IMR-90 (cell line): ENCODE measurements at regions not wholly inside any gene's neighbourhood (a gene's known extent, or its start where the extent isn't known, plus 50 kb on each side); places are given as distances from the start of the nearest gene placed in this dataset.

Source experiments
- ATAC-seq: fragments of 200-7000 bp; cut with Tn5 transposase; 2 replicates; pipeline ENCODE4 v1.9.1; 2020; ENCODE audit warnings: low read depth, mild to moderate bottlenecking, moderate library complexity
- BruUV-seq: library from RNA; stranded (reverse); fragments of 400-500 nt; replicated peaks from 2 replicates; lab custom pipeline; 2021; lab: Mats Ljungman, UMichigan
- CTCF ChIA-PET: fragments of 300-600 bp; formaldehyde crosslinking; extraction: SDS; loops from one replicate; lab custom pipeline; 2021; ENCODE audit warnings: antibody characterized with exemption; lab: Yijun Ruan, JAX
- POLR2A ChIA-PET: fragments of 300-600 bp; sonication (Branson Sonifier 250); formaldehyde crosslinking; loops from one replicate; lab custom pipeline; 2022; ENCODE audit warnings: antibody characterized with exemption; ENCODE audit not compliant: unreplicated experiment; lab: Charles Lee
- DNase-seq: peaks from one replicate; pipeline ENCODE4 v3.0.0; 2013
- H2AFZ ChIP-seq: replicated peaks from 2 replicates; pipeline ENCODE3; 2013; ENCODE audit warnings: low read length, mild to moderate bottlenecking; ENCODE audit not compliant: poor library complexity
- H2AK5ac ChIP-seq: 2 replicates; pipeline ENCODE4 v1.6.1; 2013; ENCODE audit warnings: low read depth, low read length, inconsistent platforms
- H2AK9ac ChIP-seq: replicated peaks from 2 replicates; pipeline ENCODE3; 2013; ENCODE audit warnings: mild to moderate bottlenecking, low read depth, low read length, moderate library complexity; ENCODE audit not compliant: poor library complexity
- H2BK120ac ChIP-seq: 2 replicates; pipeline ENCODE4 v1.6.1; 2013; ENCODE audit warnings: low read depth, low read length, inconsistent platforms
- H2BK15ac ChIP-seq: 3 replicates; pipeline ENCODE4 v1.6.1; 2013; ENCODE audit warnings: low read depth, low read length, inconsistent platforms
- H2BK20ac ChIP-seq: 2 replicates; pipeline ENCODE4 v1.6.1; 2013; ENCODE audit warnings: low read depth, mild to moderate bottlenecking, inconsistent platforms, low read length, moderate library complexity
- H2BK5ac ChIP-seq: 2 replicates; pipeline ENCODE4 v1.6.1; 2013; ENCODE audit warnings: mild to moderate bottlenecking, low read depth, low read length, inconsistent platforms; ENCODE audit not compliant: poor library complexity, severe bottlenecking
- H3K14ac ChIP-seq: replicated peaks from 2 replicates; pipeline ENCODE4 v1.6.1; 2013; ENCODE audit warnings: low read depth, low read length, inconsistent platforms
- H3K18ac ChIP-seq: 2 replicates; pipeline ENCODE4 v1.6.1; 2013; ENCODE audit warnings: low read depth, low read length, control low read depth
- H3K23ac ChIP-seq: 2 replicates; pipeline ENCODE4 v1.6.1; 2013; ENCODE audit warnings: low read depth, low read length, inconsistent platforms
- H3K27ac ChIP-seq: 2 replicates; pipeline ENCODE4 v1.5.1; 2013; ENCODE audit warnings: mild to moderate bottlenecking, control low read depth, low read length; ENCODE audit not compliant: insufficient read depth
- H3K27me3 ChIP-seq: 2 replicates; pipeline ENCODE4 v1.6.1; 2013; ENCODE audit warnings: low read length; ENCODE audit not compliant: control insufficient read depth, insufficient read depth
- H3K36me3 ChIP-seq: 2 replicates; pipeline ENCODE4 v1.6.1; 2013; ENCODE audit warnings: low read length, mixed read lengths; ENCODE audit not compliant: control insufficient read depth, insufficient read depth
- H3K4ac ChIP-seq: 2 replicates; pipeline ENCODE4 v1.6.1; 2013; ENCODE audit warnings: low read depth, low read length, inconsistent platforms
- H3K4me1 ChIP-seq: 2 replicates; pipeline ENCODE4 v1.6.1; 2013; ENCODE audit warnings: low read length, mixed read lengths; ENCODE audit not compliant: control insufficient read depth, insufficient read depth
- H3K4me2 ChIP-seq: 2 replicates; pipeline ENCODE4 v1.6.1; 2013; ENCODE audit warnings: low read depth, mild to moderate bottlenecking, control low read depth, low read length, moderate library complexity
- H3K4me3 ChIP-seq: 2 replicates; pipeline ENCODE4 v1.5.1; 2013; ENCODE audit warnings: low read depth, mild to moderate bottlenecking, control low read depth, low read length, moderate library complexity; ENCODE audit not compliant: insufficient read depth
- H3K56ac ChIP-seq: 2 replicates; pipeline ENCODE4 v1.6.1; 2013; ENCODE audit warnings: low read length, inconsistent platforms; ENCODE audit not compliant: insufficient read depth; ENCODE audit errors: extremely low read depth
- H3K79me1 ChIP-seq, 2 experiments: 2 replicates each; pipeline ENCODE4 v1.6.1; 2013; ENCODE audit warnings: low read length in 2 of 2, inconsistent platforms in 1 of 2, low read depth in 1 of 2
- H3K9ac ChIP-seq: 2 replicates; pipeline ENCODE4 v1.6.1; 2013; ENCODE audit warnings: low read depth, low read length, control low read depth
- H3K9me1 ChIP-seq: 2 replicates; pipeline ENCODE4 v1.6.1; 2013; ENCODE audit warnings: low read length, inconsistent platforms; ENCODE audit not compliant: insufficient read depth
- H3K9me3 ChIP-seq: 2 replicates; pipeline ENCODE4 v1.6.1; 2013; ENCODE audit warnings: low read length; ENCODE audit not compliant: control insufficient read depth, insufficient read depth
- H4K20me1 ChIP-seq: 2 replicates; pipeline ENCODE4 v1.6.1; 2013; ENCODE audit warnings: low read length, inconsistent platforms; ENCODE audit not compliant: insufficient read depth
- H4K5ac ChIP-seq: 2 replicates; pipeline ENCODE4 v1.6.1; 2013; ENCODE audit warnings: mild to moderate bottlenecking, low read depth, low read length, control low read depth
- H4K8ac ChIP-seq, 2 experiments: 2 replicates each; pipeline ENCODE4 v1.6.1; 2013; ENCODE audit warnings: low read depth in 2 of 2, low read length in 2 of 2, control low read depth in 1 of 2, inconsistent platforms in 1 of 2
- H4K91ac ChIP-seq: 2 replicates; pipeline ENCODE4 v1.6.1; 2013; ENCODE audit warnings: low read depth, low read length, inconsistent platforms; ENCODE audit not compliant: insufficient read depth
- BHLHE40 ChIP-seq: fragments of 150-350 bp; IDR thresholded peaks from 2 replicates; pipeline ENCODE4 v1.6.1; 2016; ENCODE audit warnings: mild to moderate bottlenecking, low read depth, low read length
- CEBPB ChIP-seq: IDR thresholded peaks from 2 replicates; pipeline ENCODE4 v1.6.1; 2012; ENCODE audit warnings: low read depth, low read length, improper control_type of control experiment
- FOS ChIP-seq: fragments of 150-350 bp; IDR thresholded peaks from 2 replicates; pipeline ENCODE4 v1.6.1; 2016; ENCODE audit warnings: low read depth, low read length
- MAFK ChIP-seq: IDR thresholded peaks from 2 replicates; pipeline ENCODE4 v1.6.1; 2012; ENCODE audit warnings: low read depth, low read length, improper control_type of control experiment
- MAZ ChIP-seq: IDR thresholded peaks from 2 replicates; pipeline ENCODE4 v1.6.1; 2012; ENCODE audit warnings: low read depth, mild to moderate bottlenecking, low read length, improper control_type of control experiment, moderate library complexity, borderline replicate concordance
- MXI1 ChIP-seq: IDR thresholded peaks from 2 replicates; pipeline ENCODE4 v1.6.1; 2012; ENCODE audit warnings: low read depth, mild to moderate bottlenecking, low read length, moderate library complexity, borderline replicate concordance
- NFE2L2 ChIP-seq: fragments of 150-350 bp; IDR thresholded peaks from 2 replicates; pipeline ENCODE4 v1.6.1; 2016; ENCODE audit warnings: low read depth, mild to moderate bottlenecking, low read length
- POLR2A ChIP-seq: IDR thresholded peaks from 2 replicates; pipeline ENCODE4 v1.6.1; 2012; ENCODE audit warnings: mild to moderate bottlenecking, low read depth, low read length
- RAD21 ChIP-seq: IDR thresholded peaks from 2 replicates; pipeline ENCODE4 v1.6.1; 2012; ENCODE audit warnings: low read length, improper control_type of control experiment
- RCOR1 ChIP-seq: IDR thresholded peaks from 2 replicates; pipeline ENCODE4 v1.6.1; 2012; ENCODE audit warnings: mild to moderate bottlenecking, low read length, improper control_type of control experiment; ENCODE audit not compliant: insufficient replicate concordance
- RFX5 ChIP-seq: IDR thresholded peaks from 2 replicates; pipeline ENCODE4 v1.8.0; 2012; ENCODE audit warnings: low read depth, mild to moderate bottlenecking, low read length, moderate library complexity
- SMC3 ChIP-seq: fragments of 150-350 bp; IDR thresholded peaks from 2 replicates; pipeline ENCODE4 v1.6.1; 2016; ENCODE audit warnings: low read depth, mild to moderate bottlenecking, antibody characterized with exemption, low read length, moderate library complexity
- dilution Hi-C: fragments of 300-500 bp; cut with HindIII; formaldehyde crosslinking; loops from one replicate; pipeline ENCODE4 v1.14.3; 2018; ENCODE audit warnings: low sequenced_read_pairs; ENCODE audit not compliant: unreplicated experiment
- in situ Hi-C: fragments of 300-500 bp; cut with MboI; formaldehyde crosslinking; loops from 3 replicates; pipeline ENCODE4 v1.14.3; 2019; ENCODE audit warnings: low sequenced_read_pairs, inconsistent platforms, mixed read lengths
- intact Hi-C: fragments of 100-400 bp; cut with micrococcal nuclease; formaldehyde crosslinking; loops from 2 replicates; pipeline ENCODE4 v1.10.0; 2022
- TF ChIP-seq, protein P1 (sequence below): fragments of 150-350 bp; IDR thresholded peaks from 2 replicates; pipeline ENCODE4 v1.6.1; 2016; ENCODE audit warnings: low read depth, mild to moderate bottlenecking, low read length, moderate library complexity, borderline replicate concordance
- TF ChIP-seq, protein P2 (sequence below): conservative IDR thresholded peaks from 2 replicates; pipeline ENCODE4 v1.5.1; 2012; ENCODE audit warnings: mild to moderate bottlenecking, low read depth, low read length, improper control_type of control experiment
- TF ChIP-seq, protein P3 (sequence below): fragments of 150-350 bp; IDR thresholded peaks from 2 replicates; pipeline ENCODE4 v1.6.1; 2017; ENCODE audit warnings: mild to moderate bottlenecking, antibody characterized with exemption, low read length, low read depth

DNA sequence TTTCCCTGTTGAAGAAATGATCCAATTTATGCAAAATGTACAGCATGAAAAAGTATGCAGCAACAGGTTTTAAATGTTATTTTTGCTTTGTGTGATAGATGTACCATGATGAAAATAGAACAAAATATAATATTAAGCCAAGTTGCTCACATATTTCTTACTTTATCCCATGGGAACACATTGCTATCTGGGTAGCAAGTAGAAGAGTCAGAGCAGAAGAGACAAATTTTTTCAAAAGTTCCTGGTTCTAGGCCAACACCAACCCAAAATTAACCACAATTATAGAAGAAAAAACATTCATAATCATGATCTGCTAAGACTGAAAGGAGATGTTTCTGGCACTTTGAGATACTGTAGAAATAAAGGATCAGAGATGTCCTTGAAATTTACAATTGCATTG, 79.9 kb upstream of the SYT10 start:
- Histone ChIP-seq H3K14ac (no peak overlapping the region), H3K27ac (no peak overlapping the region), H2BK15ac (no peak overlapping the region), H2BK5ac (no peak overlapping the region), H3K9ac (no peak overlapping the region), H3K4me2 (no peak overlapping the region), H4K8ac (no peak overlapping the region), H3K27me3 (no peaks in the 10 kb centered on the region), H3K4me1 (no peaks in the 10 kb centered on the region), H4K91ac (no peak overlapping the region), H2AFZ (no peak overlapping the region), H3K9me1 (no peaks in the 10 kb centered on the region), H4K20me1 (no peaks in the 10 kb centered on the region), H3K4ac (no peak overlapping the region), H3K79me1 (no peaks in the 10 kb centered on the region), H3K4me3 (no peak overlapping the region), H2BK120ac (no peak overlapping the region), H3K9me3 (peaks cover 3% of the 10 kb centered on the region), H2AK9ac (no peak overlapping the region), H3K56ac (no peak overlapping the region), H3K18ac (no peak overlapping the region), H3K36me3 (no peaks in the 10 kb centered on the region), H2AK5ac (no peak overlapping the region), H2BK20ac (no peak overlapping the region), H3K23ac (no peak overlapping the region), H4K5ac (no peak overlapping the region)
- in situ Hi-C loops, result no loop called here
- BruUV-seq, result no TSS peak
- ATAC-seq, result no peak
- DNase-seq, result no peak
- ChIA-PET POLR2A (no interaction called here), CTCF (no interaction called here)
- dilution Hi-C loops, result no loop called here
- intact Hi-C loops, result no loop called here
- TF ChIP-seq, protein P1, sequence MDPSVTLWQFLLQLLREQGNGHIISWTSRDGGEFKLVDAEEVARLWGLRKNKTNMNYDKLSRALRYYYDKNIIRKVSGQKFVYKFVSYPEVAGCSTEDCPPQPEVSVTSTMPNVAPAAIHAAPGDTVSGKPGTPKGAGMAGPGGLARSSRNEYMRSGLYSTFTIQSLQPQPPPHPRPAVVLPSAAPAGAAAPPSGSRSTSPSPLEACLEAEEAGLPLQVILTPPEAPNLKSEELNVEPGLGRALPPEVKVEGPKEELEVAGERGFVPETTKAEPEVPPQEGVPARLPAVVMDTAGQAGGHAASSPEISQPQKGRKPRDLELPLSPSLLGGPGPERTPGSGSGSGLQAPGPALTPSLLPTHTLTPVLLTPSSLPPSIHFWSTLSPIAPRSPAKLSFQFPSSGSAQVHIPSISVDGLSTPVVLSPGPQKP, result no peak
- TF ChIP-seq BHLHE40 (no peak), MAZ (no peak), RFX5 (no peak), RAD21 (no peak), NFE2L2 (no peak), MAFK (no peak), POLR2A (no peak), FOS (no peak), MXI1 (no peak), CEBPB (no peak), SMC3 (no peak), RCOR1 (no peak)
- TF ChIP-seq, protein P2, sequence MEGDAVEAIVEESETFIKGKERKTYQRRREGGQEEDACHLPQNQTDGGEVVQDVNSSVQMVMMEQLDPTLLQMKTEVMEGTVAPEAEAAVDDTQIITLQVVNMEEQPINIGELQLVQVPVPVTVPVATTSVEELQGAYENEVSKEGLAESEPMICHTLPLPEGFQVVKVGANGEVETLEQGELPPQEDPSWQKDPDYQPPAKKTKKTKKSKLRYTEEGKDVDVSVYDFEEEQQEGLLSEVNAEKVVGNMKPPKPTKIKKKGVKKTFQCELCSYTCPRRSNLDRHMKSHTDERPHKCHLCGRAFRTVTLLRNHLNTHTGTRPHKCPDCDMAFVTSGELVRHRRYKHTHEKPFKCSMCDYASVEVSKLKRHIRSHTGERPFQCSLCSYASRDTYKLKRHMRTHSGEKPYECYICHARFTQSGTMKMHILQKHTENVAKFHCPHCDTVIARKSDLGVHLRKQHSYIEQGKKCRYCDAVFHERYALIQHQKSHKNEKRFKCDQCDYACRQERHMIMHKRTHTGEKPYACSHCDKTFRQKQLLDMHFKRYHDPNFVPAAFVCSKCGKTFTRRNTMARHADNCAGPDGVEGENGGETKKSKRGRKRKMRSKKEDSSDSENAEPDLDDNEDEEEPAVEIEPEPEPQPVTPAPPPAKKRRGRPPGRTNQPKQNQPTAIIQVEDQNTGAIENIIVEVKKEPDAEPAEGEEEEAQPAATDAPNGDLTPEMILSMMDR, result no peak
- TF ChIP-seq, protein P3, sequence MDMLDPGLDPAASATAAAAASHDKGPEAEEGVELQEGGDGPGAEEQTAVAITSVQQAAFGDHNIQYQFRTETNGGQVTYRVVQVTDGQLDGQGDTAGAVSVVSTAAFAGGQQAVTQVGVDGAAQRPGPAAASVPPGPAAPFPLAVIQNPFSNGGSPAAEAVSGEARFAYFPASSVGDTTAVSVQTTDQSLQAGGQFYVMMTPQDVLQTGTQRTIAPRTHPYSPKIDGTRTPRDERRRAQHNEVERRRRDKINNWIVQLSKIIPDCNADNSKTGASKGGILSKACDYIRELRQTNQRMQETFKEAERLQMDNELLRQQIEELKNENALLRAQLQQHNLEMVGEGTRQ, result no peak
